Nephron (organoid): ENCODE measurements at regions not wholly inside any gene's neighbourhood (a gene's known extent, or its start where the extent isn't known, plus 50 kb on each side); places are given as distances from the start of the nearest gene placed in this dataset.
A peak's percentile ranks its signal among the peaks of the same experiment; 100 is the strongest.

Source experiments
- H3K27ac Mint-ChIP-seq, 3 experiments: 2 replicates each; pipeline ENCODE4 v1.8.0; 2020; ENCODE audit warnings: mixed read lengths in 3 of 3, mild to moderate bottlenecking in 2 of 3, moderate library complexity in 1 of 3
- H3K27me3 Mint-ChIP-seq: 2 replicates; pipeline ENCODE4 v1.8.0; 2021; ENCODE audit warnings: low read depth, mild to moderate bottlenecking, moderate library complexity, mixed read lengths
- H3K36me3 Mint-ChIP-seq: 2 replicates; pipeline ENCODE4 v1.8.0; 2020; ENCODE audit warnings: low read depth, mixed read lengths
- H3K4me1 Mint-ChIP-seq: 2 replicates; pipeline ENCODE4 v1.8.0; 2020; ENCODE audit warnings: mixed read lengths
- H3K4me3 Mint-ChIP-seq, 3 experiments: 2 replicates each; pipeline ENCODE4 v1.8.0; 2020; ENCODE audit warnings: mild to moderate bottlenecking in 3 of 3, mixed read lengths in 3 of 3, moderate library complexity in 2 of 3
- H3K9me3 Mint-ChIP-seq: 2 replicates; pipeline ENCODE4 v1.8.0; 2020; ENCODE audit warnings: mixed read lengths
- CTCF ChIP-seq, 3 experiments: fragments of 200-600 bp; sonication (generic); IDR thresholded peaks; one replicate each; pipeline ENCODE4 v1.5.0; 2021; ENCODE audit warnings: antibody characterized with exemption in 3 of 3; ENCODE audit not compliant: unreplicated experiment in 3 of 3

GRCh38 chr12:86929962-86930361, 673.8 kb upstream of the MGAT4C start:
- Mint-ChIP-seq H3K27ac (no peak overlapping the region), H3K4me3 (no peak overlapping the region), H3K4me1 (no peaks in the 10 kb centered on the region), H3K36me3 (no peaks in the 10 kb centered on the region), H3K9me3 (no peaks in the 10 kb centered on the region), H3K27me3 (no peaks in the 10 kb centered on the region)
- no peak for TF ChIP-seq CTCF (IDR thresholded peaks at IDR 0.05; ENCODE audit: unreplicated experiment in 3 of 3)

DNA sequence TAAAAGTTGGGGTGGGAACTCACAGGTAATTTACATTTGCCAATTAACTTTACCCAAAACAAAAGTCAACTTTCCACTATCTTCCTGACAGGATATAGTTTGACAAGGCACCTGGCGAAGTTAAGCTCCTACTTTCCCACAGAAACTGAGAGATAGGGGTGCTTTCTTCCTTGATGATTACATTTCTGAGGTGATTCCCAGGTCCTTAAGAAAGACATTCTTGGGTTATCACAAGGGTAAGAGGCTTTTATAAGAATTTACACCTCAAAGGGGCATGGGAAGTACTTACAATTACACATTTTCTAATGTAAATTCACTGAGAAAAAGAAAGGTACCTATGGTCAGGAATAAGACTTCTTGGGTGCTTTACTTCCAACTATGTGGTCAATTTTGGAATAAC, 660.9 kb upstream of the MGAT4C start:
- no peaks in the 10 kb centered on the region for H3K4me1 Mint-ChIP-seq
- H3K27ac Mint-ChIP-seq: no peak overlapping the region
- H3K27me3 Mint-ChIP-seq: no peaks in the 10 kb centered on the region
- no peak for TF ChIP-seq CTCF (IDR thresholded peaks at IDR 0.05; ENCODE audit: unreplicated experiment in 3 of 3)
- H3K4me3 Mint-ChIP-seq: no peak overlapping the region
- H3K9me3 Mint-ChIP-seq: no peaks in the 10 kb centered on the region
- no peaks in the 10 kb centered on the region for H3K36me3 Mint-ChIP-seq

GRCh38 chr12:86914721-86915120, 658.5 kb upstream of the MGAT4C start:
- TF ChIP-seq CTCF (IDR thresholded peaks at IDR 0.05; ENCODE audit: unreplicated experiment in 3 of 3): peak; percentile 47 to 59 (median 49)
- Mint-ChIP-seq H3K9me3 (peaks cover 5% of the 10 kb centered on the region), H3K27ac (no peak overlapping the region), H3K4me1 (no peaks in the 10 kb centered on the region), H3K27me3 (no peaks in the 10 kb centered on the region), H3K4me3 (no peak overlapping the region), H3K36me3 (no peaks in the 10 kb centered on the region)

GRCh38 chr12:86911973-86912372, 655.8 kb upstream of the MGAT4C start:
- Mint-ChIP-seq H3K4me1 (no peaks in the 10 kb centered on the region), H3K27me3 (no peaks in the 10 kb centered on the region), H3K4me3 (no peak overlapping the region), H3K27ac (no peak overlapping the region), H3K9me3 (peaks cover 5% of the 10 kb centered on the region), H3K36me3 (no peaks in the 10 kb centered on the region)
- no peak for TF ChIP-seq CTCF (IDR thresholded peaks at IDR 0.05; ENCODE audit: unreplicated experiment in 3 of 3)

DNA sequence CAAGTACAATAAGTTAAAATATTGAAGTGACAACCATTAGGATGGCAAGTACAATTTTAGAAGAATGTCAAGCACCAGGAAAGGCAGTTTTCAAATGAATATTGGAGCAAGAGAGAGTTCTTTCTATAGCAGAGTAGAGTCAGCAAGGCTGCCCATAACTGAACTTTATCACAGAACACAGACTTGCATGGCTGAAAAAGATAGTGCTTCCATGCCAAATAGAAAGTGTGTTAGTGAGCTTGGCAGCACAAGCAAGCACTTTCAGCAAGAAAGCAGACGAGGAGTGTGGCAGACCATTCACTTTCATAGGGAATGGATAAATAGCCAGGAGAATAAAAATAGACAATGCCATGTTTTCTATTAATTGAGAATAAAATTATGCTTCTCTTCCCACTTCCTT, 647.0 kb upstream of the MGAT4C start:
- H3K4me1 Mint-ChIP-seq: no peaks in the 10 kb centered on the region
- H3K36me3 Mint-ChIP-seq: no peaks in the 10 kb centered on the region
- no peaks in the 10 kb centered on the region for H3K9me3 Mint-ChIP-seq
- no peak overlapping the region for H3K27ac Mint-ChIP-seq
- no peaks in the 10 kb centered on the region for H3K27me3 Mint-ChIP-seq
- no peak overlapping the region for H3K4me3 Mint-ChIP-seq
- no peak for TF ChIP-seq CTCF (IDR thresholded peaks at IDR 0.05; ENCODE audit: unreplicated experiment in 3 of 3)

- Mint-ChIP-seq H3K4me1 (no peaks in the 10 kb centered on the region), H3K36me3 (no peaks in the 10 kb centered on the region), H3K9me3 (no peaks in the 10 kb centered on the region), H3K27ac (no peak overlapping the region), H3K4me3 (no peak overlapping the region), H3K27me3 (no peaks in the 10 kb centered on the region)
- TF ChIP-seq CTCF (IDR thresholded peaks at IDR 0.05; ENCODE audit: unreplicated experiment in 3 of 3): no peak
These were observed 604.6 kb upstream of the MGAT4C start for GRCh38 chr12:86860776-86861175.
